CD4-positive, CD25-positive, alpha-beta regulatory T cell (primary cell): ENCODE measurements at regions not wholly inside any gene's neighbourhood (a gene's known extent, or its start where the extent isn't known, plus 50 kb on each side); places are given as distances from the start of the nearest gene placed in this dataset.

Experiments
- ATAC-seq, 2 donors: fragments of 150-1000 bp; cut with Tn5 transposase; one replicate each; pipeline ENCODE4 v1.10.0; 2021; ENCODE audit warnings: low read depth in 2 of 2, moderate number of reproducible peaks in 2 of 2, moderate library complexity in 1 of 2
- DNase-seq, 3 donors: peaks; one replicate each; pipeline versions ENCODE4 v3.0.0 to v3.0.0-alpha.2; 2012 to 2022; ENCODE audit warnings: mixed read lengths in 1 of 3
- H3K27ac ChIP-seq: one replicate; pipeline ENCODE4 v1.7.0; 2013; ENCODE audit warnings: mild to moderate bottlenecking, low read length; ENCODE audit not compliant: insufficient read depth, poor library complexity, severe bottlenecking
- H3K27me3 ChIP-seq: one replicate; pipeline ENCODE4 v1.7.0; 2013; ENCODE audit warnings: low read length; ENCODE audit not compliant: control insufficient read depth, insufficient read depth
- H3K36me3 ChIP-seq: one replicate; pipeline ENCODE4 v1.7.0; 2013; ENCODE audit warnings: mild to moderate bottlenecking, low read length, moderate library complexity; ENCODE audit not compliant: control insufficient read depth, insufficient read depth
- H3K4me1 ChIP-seq: 2 replicates; pipeline ENCODE4 v1.7.0; 2013; ENCODE audit warnings: mild to moderate bottlenecking, low read length; ENCODE audit not compliant: insufficient read depth, control insufficient read depth, poor library complexity, severe bottlenecking
- H3K4me3 ChIP-seq: one replicate; pipeline ENCODE4 v1.7.0; 2013; ENCODE audit warnings: low read depth, mild to moderate bottlenecking, low read length, moderate library complexity
- H3K9me3 ChIP-seq, 2 experiments: 1 replicate in 1 of 2; 2 replicates in 1 of 2; pipeline ENCODE4 v1.7.0; 2013; ENCODE audit warnings: low read length in 2 of 2, mild to moderate bottlenecking in 1 of 2, moderate library complexity in 1 of 2; ENCODE audit not compliant: control insufficient read depth in 2 of 2
- H3K27ac Mint-ChIP-seq, 3 donors: one replicate each; pipeline ENCODE4 v1.8.0; 2020 to 2022; ENCODE audit warnings: mild to moderate bottlenecking in 3 of 3, mixed read lengths in 3 of 3, moderate library complexity in 2 of 3
- H3K27me3 Mint-ChIP-seq: one replicate; pipeline ENCODE4 v1.8.0; 2022; ENCODE audit warnings: mild to moderate bottlenecking, mixed read lengths
- H3K36me3 Mint-ChIP-seq: one replicate; pipeline ENCODE4 v1.8.0; 2020; ENCODE audit warnings: mixed read lengths
- H3K4me1 Mint-ChIP-seq, 4 donors: one replicate each; pipeline ENCODE4 v1.8.0; 2020 to 2022; ENCODE audit warnings: mixed read lengths in 4 of 4, mild to moderate bottlenecking in 1 of 4
- H3K4me3 Mint-ChIP-seq, 4 donors: one replicate each; pipeline ENCODE4 v1.8.0; 2020 to 2022; ENCODE audit warnings: mild to moderate bottlenecking in 4 of 4, mixed read lengths in 4 of 4, moderate library complexity in 3 of 4
- H3K9me3 Mint-ChIP-seq, 7 donors: one replicate each; pipeline ENCODE4 v1.8.0; 2020 to 2022; ENCODE audit warnings: mixed read lengths in 7 of 7, mild to moderate bottlenecking in 3 of 7, moderate library complexity in 2 of 7

GRCh38 chr11:134646561-134646960 is 234.5 kb upstream of the B3GAT1 start:
- no peak overlapping the region for H3K27ac Mint-ChIP-seq
- peaks cover 0 to 4% (median 0%) of the 10 kb centered on the region in 4 donors for H3K4me1 Mint-ChIP-seq
- peaks cover 0 to 3% (median 0%) of the 10 kb centered on the region in 7 donors for H3K9me3 Mint-ChIP-seq
- Histone ChIP-seq H3K4me3 (no peak overlapping the region), H3K27ac (no peak overlapping the region), H3K9me3 (no peaks in the 10 kb centered on the region), H3K36me3 (no peaks in the 10 kb centered on the region), H3K4me1 (no peaks in the 10 kb centered on the region), H3K27me3 (no peaks in the 10 kb centered on the region)
- ATAC-seq: no peak
- no peaks in the 10 kb centered on the region for H3K36me3 Mint-ChIP-seq
- no peak for DNase-seq
- no peaks in the 10 kb centered on the region for H3K27me3 Mint-ChIP-seq
- no peak overlapping the region for H3K4me3 Mint-ChIP-seq

- Histone ChIP-seq H3K4me1 (no peaks in the 10 kb centered on the region), H3K27me3 (no peaks in the 10 kb centered on the region), H3K27ac (no peak overlapping the region), H3K9me3 (no peaks in the 10 kb centered on the region), H3K36me3 (no peaks in the 10 kb centered on the region), H3K4me3 (no peak overlapping the region)
- Mint-ChIP-seq H3K4me1 (peaks cover 0 to 4% (median 0%) of the 10 kb centered on the region in 4 donors), H3K27me3 (no peaks in the 10 kb centered on the region), H3K27ac (no peak overlapping the region), H3K9me3 (peaks cover 0 to 3% (median 0%) of the 10 kb centered on the region in 7 donors), H3K36me3 (no peaks in the 10 kb centered on the region), H3K4me3 (no peak overlapping the region)
- DNase-seq (no peak), ATAC-seq (no peak)
These were observed 233.5 kb upstream of the B3GAT1 start for GRCh38 chr11:134645576-134645975.

GRCh38 chr11:134644476-134645456 is 232.7 kb upstream of the B3GAT1 start:
- Mint-ChIP-seq H3K27ac (no peak overlapping the region), H3K4me3 (no peak overlapping the region), H3K9me3 (peaks cover 0 to 3% (median 0%) of the 10 kb centered on the region in 7 donors), H3K27me3 (no peaks in the 10 kb centered on the region), H3K4me1 (peaks cover 0 to 4% (median 0%) of the 10 kb centered on the region in 4 donors), H3K36me3 (no peaks in the 10 kb centered on the region)
- DNase-seq (no peak), ATAC-seq (no peak)
- Histone ChIP-seq H3K4me3 (no peak overlapping the region), H3K27me3 (no peaks in the 10 kb centered on the region), H3K9me3 (no peaks in the 10 kb centered on the region), H3K36me3 (no peaks in the 10 kb centered on the region), H3K4me1 (no peaks in the 10 kb centered on the region), H3K27ac (no peak overlapping the region)

GRCh38 chr11:134643115-134644012 is 231.3 kb upstream of the B3GAT1 start:
- Histone ChIP-seq H3K4me3 (no peak overlapping the region), H3K4me1 (no peaks in the 10 kb centered on the region), H3K9me3 (no peaks in the 10 kb centered on the region), H3K36me3 (no peaks in the 10 kb centered on the region), H3K27me3 (no peaks in the 10 kb centered on the region), H3K27ac (no peak overlapping the region)
- DNase-seq (no peak), ATAC-seq (no peak)
- Mint-ChIP-seq H3K27me3 (no peaks in the 10 kb centered on the region), H3K36me3 (no peaks in the 10 kb centered on the region), H3K4me1 (peaks cover 0 to 4% (median 0%) of the 10 kb centered on the region in 4 donors), H3K27ac (no peak overlapping the region), H3K9me3 (peaks cover 0 to 3% (median 0%) of the 10 kb centered on the region in 7 donors), H3K4me3 (no peak overlapping the region)

GRCh38 chr11:134642206-134642605 is 230.2 kb upstream of the B3GAT1 start:
- Mint-ChIP-seq H3K4me1 (peaks cover 0 to 4% (median 0%) of the 10 kb centered on the region in 4 donors), H3K27ac (no peak overlapping the region)

DNA sequence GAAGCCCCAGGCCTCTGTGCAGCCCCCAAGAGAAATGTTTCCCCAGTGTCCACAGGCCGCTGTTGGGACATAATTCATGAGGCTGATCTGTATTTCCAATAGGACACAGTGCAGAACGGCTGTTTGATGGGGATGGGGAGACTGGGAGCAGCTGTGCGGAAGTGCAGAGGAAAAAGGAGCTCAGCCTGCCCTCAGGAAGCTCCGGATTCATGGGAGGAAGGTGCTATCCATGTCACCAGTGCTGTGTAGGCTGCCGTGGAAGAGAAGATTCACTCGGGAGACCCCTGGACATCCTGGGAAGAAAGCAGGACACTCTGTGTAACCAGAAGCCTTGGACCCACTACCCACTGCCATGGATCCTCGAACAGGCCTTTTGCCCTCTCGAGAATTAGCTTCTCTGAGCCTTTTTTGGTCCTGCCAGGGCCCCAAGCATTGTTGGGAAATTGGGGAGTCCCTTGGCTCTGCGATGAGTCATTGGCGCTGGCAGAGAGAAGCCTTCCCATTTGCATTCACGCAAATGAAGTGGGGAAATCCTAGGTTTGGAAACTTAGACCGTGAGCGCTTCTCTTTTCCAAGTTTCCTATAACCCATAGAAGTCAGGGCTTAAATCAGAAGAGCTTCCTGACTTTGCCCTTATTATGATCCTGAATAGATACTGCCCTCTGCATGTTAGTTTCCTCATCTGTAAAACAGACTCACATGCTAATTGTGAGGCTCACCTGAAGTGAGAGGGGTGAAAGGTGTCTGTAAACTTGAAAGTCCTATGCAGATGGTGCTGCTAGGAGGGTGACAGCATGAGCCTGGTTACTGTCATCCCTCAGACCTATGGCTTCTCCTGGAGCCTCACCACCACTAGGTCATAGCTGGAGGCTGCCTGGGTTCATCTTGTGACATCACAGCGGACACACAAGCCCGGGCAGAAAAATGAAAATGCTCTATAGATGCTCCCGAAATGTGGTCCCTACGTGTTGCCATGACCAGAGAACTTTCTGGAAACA is 229.2 kb upstream of the B3GAT1 start:
- H3K9me3 ChIP-seq: no peaks in the 10 kb centered on the region
- H3K4me1 ChIP-seq: no peaks in the 10 kb centered on the region
- Mint-ChIP-seq H3K4me3 (no peak overlapping the region), H3K9me3 (peaks cover 0 to 4% (median 0%) of the 10 kb centered on the region in 7 donors), H3K27me3 (no peaks in the 10 kb centered on the region), H3K27ac (no peak overlapping the region), H3K36me3 (no peaks in the 10 kb centered on the region), H3K4me1 (peaks cover 0 to 4% (median 0%) of the 10 kb centered on the region in 4 donors)
- no peak overlapping the region for H3K4me3 ChIP-seq
- no peaks in the 10 kb centered on the region for H3K36me3 ChIP-seq
- no peak overlapping the region for H3K27ac ChIP-seq
- ATAC-seq: no peak
- no peaks in the 10 kb centered on the region for H3K27me3 ChIP-seq
- DNase-seq: no peak

More at GRCh38 chr11:134642206-134642605, 230.2 kb upstream of the B3GAT1 start:
- DNase-seq (no peak), ATAC-seq (no peak)
- Histone ChIP-seq H3K27ac (no peak overlapping the region), H3K27me3 (no peaks in the 10 kb centered on the region), H3K4me3 (no peak overlapping the region), H3K36me3 (no peaks in the 10 kb centered on the region), H3K9me3 (no peaks in the 10 kb centered on the region), H3K4me1 (no peaks in the 10 kb centered on the region)
- H3K36me3 Mint-ChIP-seq: no peaks in the 10 kb centered on the region
- peaks cover 0 to 3% (median 0%) of the 10 kb centered on the region in 7 donors for H3K9me3 Mint-ChIP-seq
- no peaks in the 10 kb centered on the region for H3K27me3 Mint-ChIP-seq
- H3K4me3 Mint-ChIP-seq: no peak overlapping the region

- no peak overlapping the region for H3K27ac ChIP-seq
- no peaks in the 10 kb centered on the region for H3K9me3 ChIP-seq
- Mint-ChIP-seq H3K9me3 (peaks cover 0 to 4% (median 0%) of the 10 kb centered on the region in 7 donors), H3K27ac (no peak overlapping the region), H3K36me3 (no peaks in the 10 kb centered on the region), H3K4me3 (no peak overlapping the region), H3K4me1 (peaks cover 0 to 4% (median 0%) of the 10 kb centered on the region in 4 donors), H3K27me3 (no peaks in the 10 kb centered on the region)
- no peaks in the 10 kb centered on the region for H3K36me3 ChIP-seq
- H3K4me3 ChIP-seq: no peak overlapping the region
- no peaks in the 10 kb centered on the region for H3K4me1 ChIP-seq
- H3K27me3 ChIP-seq: no peaks in the 10 kb centered on the region
- no peak for DNase-seq
- ATAC-seq: no peak
These were observed 228.5 kb upstream of the B3GAT1 start for GRCh38 chr11:134640536-134640935.
